ENCODE measurements at regions not wholly inside any gene's neighbourhood (a gene's known extent, or its start where the extent isn't known, plus 50 kb on each side); places are given as distances from the start of the nearest gene placed in this dataset.

DNA sequence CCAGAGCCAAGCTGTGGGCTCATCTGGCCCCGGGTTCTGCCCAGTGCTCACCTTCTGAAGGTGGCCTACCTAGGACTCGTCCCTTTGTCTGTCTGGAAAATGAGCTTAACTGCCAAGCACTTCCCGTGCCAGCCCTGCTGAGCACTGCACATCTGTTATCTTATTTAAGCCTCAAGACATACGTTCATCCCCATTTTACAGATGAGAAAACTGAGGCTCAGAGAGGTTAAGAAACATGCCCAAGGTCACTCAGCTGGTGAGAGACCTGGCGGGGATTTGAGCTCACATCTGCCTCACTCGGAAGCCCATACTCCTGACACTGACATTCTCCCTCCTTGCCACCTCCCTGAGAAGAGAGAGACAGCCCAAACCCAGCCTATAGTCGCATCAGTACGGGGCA is 226.2 kb downstream of the MN1 start:
- DNase-seq (ENCODE audit: low spot score): no peak
- H3K4me1 ChIP-seq: peaks cover 0 to 28% of the 10 kb centered on the region in 2 donors
- H3K27ac ChIP-seq: no peak overlapping the region
- no peak overlapping the region for H3K4me3 ChIP-seq
- H3K9me3 ChIP-seq: peaks cover 0 to 10% of the 10 kb centered on the region in 2 donors
- H3K36me3 ChIP-seq: no peaks in the 10 kb centered on the region
- no peak for TF ChIP-seq CTCF (IDR thresholded peaks at IDR 0.05)
- no peaks in the 10 kb centered on the region for H3K27me3 ChIP-seq

GRCh38 chr22:27576413-27576812 is 225.1 kb downstream of the MN1 start:
- no peak overlapping the region for H3K4me3 ChIP-seq
- no peaks in the 10 kb centered on the region for H3K27me3 ChIP-seq
- peaks cover 0 to 28% of the 10 kb centered on the region in 2 donors for H3K4me1 ChIP-seq
- H3K36me3 ChIP-seq: no peaks in the 10 kb centered on the region
- TF ChIP-seq CTCF (IDR thresholded peaks at IDR 0.05): no peak
- H3K27ac ChIP-seq: no peak overlapping the region
- H3K9me3 ChIP-seq: peaks cover 0 to 10% of the 10 kb centered on the region in 2 donors
- no peak for DNase-seq (ENCODE audit: low spot score)

- Histone ChIP-seq H3K4me1 (peaks cover 0 to 28% of the 10 kb centered on the region in 2 donors), H3K36me3 (no peaks in the 10 kb centered on the region), H3K27ac (peak overlapping the region; percentile 33 to 43), H3K4me3 (no peak overlapping the region), H3K27me3 (no peaks in the 10 kb centered on the region), H3K9me3 (peaks cover 0 to 7% of the 10 kb centered on the region in 2 donors)
- DNase-seq (ENCODE audit: low spot score): no peak
- no peak for TF ChIP-seq CTCF (IDR thresholded peaks at IDR 0.05)
Observed at GRCh38 chr22:27576815-27577573, 224.6 kb downstream of the MN1 start.

- Histone ChIP-seq H3K36me3 (no peaks in the 10 kb centered on the region), H3K27me3 (no peaks in the 10 kb centered on the region), H3K9me3 (peaks cover 0 to 1% of the 10 kb centered on the region in 2 donors), H3K27ac (peak overlapping the region; percentile 33 to 43), H3K4me3 (no peak overlapping the region), H3K4me1 (peaks cover 0 to 28% of the 10 kb centered on the region in 2 donors)
- no peak for TF ChIP-seq CTCF (IDR thresholded peaks at IDR 0.05)
- DNase-seq (ENCODE audit: low spot score): no peak
Observed at GRCh38 chr22:27577574-27577969, 224.0 kb downstream of the MN1 start.

- peak overlapping the region in 1 of 2 donors; percentile 41 for H3K27ac ChIP-seq
- H3K4me1 ChIP-seq: peaks cover 0 to 28% of the 10 kb centered on the region in 2 donors
- DNase-seq (ENCODE audit: low spot score): no peak
Observed at GRCh38 chr22:27578937-27579617, 222.5 kb downstream of the MN1 start.

More at GRCh38 chr22:27578937-27579617, 222.5 kb downstream of the MN1 start:
- TF ChIP-seq CTCF (IDR thresholded peaks at IDR 0.05): no peak
- Histone ChIP-seq H3K4me3 (no peak overlapping the region), H3K36me3 (no peaks in the 10 kb centered on the region), H3K27me3 (no peaks in the 10 kb centered on the region), H3K9me3 (no peaks in the 10 kb centered on the region)

Measured in right atrium auricular region (tissue), 2 donors.